COLO668 (cell line): ENCODE measurements at regions not wholly inside any gene's neighbourhood (a gene's known extent, or its start where the extent isn't known, plus 50 kb on each side); places are given as distances from the start of the nearest gene placed in this dataset.

ENCODE experiments used
- DNase-seq: peaks from one replicate; lab custom pipeline; 2025; ENCODE audit not compliant: unreplicated experiment; lab: John Stamatoyannopoulos, UW

DNA sequence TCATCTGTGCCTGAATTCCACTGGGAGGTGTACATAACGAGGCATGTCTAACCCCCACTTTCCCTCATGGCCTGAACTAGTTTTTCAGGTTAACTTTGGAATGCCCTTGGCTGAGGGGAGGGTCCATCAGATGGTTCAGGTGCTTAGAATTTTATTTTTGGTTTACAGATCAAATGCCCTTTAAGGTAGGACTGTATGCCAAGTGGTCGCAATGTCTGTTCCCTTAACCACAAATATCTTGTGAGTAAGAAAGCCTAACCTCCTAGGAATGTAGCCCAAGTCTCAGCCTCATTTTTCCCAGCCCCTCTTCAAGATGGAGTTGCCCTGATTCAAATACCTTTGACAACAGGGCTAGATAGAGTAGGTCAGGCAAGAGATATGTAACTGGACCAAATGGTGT lies 78.4 kb downstream of the RNASET2 start:
- DNase-seq, result no peak

DNA sequence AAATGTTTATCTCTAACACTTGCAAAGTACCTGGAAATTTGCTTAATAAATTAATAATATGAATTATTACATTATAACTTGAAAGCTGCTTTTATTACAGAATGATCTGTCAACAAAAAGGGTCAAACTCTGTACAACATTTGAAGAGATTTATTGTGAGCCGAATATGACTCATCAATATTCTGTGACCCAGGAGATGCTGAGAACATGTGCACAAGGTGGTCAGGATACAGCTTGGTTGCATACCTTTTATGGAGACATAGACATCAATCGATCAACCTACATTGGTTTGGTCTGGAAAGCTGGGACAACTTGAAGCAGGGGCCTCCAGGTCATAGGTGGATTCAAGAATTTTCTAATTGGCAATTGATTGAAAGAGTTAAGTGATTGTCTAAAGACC lies 79.0 kb downstream of the RNASET2 start:
- DNase-seq, result no peak

DNA sequence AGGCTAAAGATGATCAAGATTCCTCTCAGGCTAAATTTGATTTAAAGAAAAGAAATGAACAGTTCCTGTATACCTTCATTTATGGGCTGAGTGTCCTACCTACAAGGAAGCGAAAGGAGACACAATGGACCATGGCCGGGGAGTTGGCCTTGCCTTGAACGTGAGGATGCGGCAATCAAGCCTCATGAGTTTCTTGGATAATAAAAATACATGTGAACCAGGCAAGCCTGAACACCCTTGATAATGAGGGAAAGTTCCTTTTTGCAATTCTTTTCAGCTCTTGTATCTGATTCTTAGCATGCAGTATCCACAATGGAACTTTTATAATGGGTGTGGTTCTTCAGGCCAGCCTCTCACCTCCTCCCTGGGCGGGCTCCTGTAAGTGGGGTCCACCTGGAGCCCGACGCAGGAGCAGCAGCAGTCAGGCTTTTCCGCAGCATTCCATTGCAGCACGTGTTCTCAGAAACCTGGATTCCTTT lies 83.8 kb downstream of the RNASET2 start:
- DNase-seq, result no peak

DNA sequence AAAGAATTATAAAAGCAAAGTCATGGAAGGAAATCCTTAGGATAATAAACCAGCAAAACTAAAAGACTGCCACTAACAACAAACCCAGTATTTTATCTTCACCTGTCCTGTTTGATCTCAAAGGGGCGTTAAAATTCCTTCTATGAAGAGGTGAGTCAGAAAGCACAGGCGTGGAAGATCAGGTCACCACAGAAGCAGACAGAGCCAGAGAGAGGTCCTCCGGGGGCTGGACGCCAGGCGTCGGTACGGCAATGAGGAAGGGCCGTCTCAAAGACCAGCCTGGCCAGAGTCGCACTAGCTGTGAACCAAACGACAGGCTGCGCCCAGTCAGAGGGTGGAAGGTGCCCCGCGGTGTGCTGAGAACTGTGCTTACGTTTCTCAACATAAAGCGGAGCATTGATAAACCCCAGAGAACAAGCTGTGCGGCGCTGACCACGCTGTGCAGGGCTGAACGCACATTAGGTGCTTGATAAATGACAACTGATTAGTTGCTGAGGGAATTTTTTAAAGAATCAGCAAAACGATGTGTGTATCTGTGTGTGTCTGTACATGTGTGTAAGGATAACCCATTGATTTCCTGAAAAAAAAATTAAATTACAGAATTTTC lies 85.6 kb downstream of the RNASET2 start:
- DNase-seq, result no peak

DNA sequence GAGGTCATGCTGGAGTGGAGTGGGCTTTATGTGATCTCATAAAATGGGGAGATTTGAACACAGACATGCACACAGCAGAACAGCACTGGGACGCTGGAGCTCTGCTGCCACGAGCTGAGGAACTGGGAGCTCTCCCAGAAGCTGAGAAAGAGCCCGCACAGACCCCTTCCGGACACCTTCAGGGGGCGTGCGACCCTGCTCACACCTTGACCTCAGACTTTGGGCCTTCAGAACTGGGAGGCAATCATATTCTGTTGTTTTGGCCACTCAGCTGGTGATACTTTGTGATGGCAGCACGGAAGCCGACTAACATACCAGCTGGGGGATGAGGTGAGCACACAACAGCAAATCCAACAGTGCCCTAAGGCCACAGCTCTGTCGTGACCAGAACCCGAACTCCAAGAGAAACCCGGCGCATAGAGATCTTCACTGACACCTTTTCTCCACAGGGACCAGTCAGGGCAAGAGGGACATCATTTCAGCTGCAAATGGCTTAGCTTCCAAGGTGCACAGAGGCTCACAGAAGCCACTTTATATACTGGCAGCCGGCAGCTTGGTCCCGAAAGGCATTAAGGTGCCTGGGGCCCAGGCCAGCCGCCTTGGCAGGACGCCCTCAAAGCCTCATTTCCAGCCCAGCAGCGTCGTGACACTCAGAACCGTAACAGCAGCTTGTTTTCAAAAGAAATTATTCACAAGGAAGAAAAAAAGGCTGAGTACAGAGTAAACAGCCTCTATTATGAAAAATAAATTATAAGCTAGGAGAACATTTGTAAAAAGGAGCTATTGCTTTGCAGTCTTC lies 89.3 kb downstream of the RNASET2 start:
- no peak for DNase-seq

DNA sequence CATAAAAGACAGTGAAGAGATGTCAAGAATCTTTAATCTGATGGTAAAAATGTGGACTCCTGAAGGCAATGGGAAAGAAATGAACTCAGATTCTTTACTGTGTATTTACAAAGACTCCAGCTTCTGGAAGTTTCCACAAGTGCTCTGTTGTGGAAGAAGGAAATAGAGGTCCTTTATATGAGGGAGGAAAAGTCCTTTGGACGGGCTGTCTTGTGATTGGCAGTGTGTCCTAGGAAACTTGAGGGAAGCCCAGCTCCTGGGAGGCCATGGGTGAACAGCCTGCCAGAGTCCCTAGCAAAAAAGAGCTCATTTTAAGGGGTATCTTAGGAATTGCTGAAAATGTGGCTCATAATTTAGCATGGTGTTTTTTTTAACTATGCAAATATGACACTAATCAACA lies 92.0 kb downstream of the RNASET2 start:
- no peak for DNase-seq

DNA sequence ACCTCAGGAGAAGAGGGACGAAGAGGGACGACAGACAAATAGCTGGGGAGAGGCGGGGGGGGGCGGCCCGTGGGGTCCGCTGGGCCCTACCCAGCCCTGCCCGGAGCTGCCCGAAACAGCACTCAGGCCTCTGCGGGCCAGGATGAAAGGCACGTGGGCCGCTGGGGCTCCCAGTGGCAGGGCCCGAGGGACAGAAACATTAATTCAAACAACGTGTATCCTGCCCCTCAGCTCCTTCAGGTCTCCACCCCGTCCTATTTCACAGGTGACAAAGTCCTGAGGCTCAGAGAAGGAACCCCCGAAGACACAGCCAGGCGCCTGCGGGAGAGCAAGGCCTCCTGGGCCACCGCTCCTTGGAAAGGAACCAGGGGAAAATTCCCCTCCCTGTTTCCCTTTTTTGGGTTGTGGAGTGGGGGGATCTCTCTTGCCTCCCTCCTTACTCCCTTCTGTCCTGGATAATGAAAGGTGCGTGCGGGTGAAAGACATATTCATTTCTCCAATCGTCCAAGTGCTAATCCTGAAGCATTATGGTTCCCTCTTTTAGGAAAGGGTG lies 93.3 kb downstream of the RNASET2 start:
- no peak for DNase-seq

DNA sequence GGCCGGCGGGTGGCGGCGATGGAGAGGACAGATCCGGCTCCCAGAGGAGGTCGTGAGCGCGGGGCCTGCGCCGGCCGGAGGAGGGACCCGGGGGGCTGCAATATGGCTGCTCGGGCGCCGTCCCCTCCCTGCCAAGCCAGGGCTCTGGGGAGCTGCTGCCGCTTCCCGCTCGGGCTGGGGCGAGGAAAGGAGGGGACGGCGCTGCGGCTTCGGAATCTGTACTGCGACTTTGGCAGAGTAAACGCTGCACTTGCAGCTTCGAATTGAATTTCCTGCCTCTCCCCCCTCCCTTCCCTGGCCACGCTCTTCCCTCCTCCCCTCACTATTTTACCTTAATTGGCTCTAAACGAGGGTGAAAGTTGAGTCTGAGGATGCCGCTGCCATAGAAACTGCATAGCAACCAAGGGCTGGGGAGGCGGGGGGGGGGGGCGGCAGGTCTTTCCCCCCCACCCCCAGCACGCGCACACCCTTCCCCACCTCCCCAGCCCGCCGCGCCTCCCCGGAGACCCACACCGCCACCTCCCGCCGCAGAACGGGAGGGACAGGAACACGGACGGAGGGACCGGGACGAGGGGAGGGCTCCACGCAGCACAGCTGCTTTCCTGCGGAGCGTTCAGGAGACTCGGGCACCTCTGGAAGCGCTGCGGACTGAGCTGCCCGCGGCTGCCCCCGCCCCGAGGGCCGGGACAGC lies 93.9 kb downstream of the RNASET2 start:
- peak; percentile 49 for DNase-seq

DNA sequence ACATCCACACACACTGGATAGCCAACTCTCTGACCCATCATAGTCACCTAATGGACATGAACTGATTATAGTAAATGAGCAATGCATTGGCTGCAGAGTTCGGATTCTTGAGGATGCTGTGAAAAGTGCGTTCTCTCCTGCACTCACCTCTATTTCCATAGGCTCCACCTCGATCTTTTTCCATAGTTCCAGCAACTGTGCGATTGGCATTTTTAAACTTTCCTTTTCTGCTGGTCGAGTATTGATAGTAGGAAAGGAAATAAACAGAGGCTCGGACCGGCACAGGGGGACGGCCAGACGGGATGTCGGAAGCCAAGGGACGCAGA lies 94.4 kb downstream of the RNASET2 start:
- DNase-seq, result no peak

DNA sequence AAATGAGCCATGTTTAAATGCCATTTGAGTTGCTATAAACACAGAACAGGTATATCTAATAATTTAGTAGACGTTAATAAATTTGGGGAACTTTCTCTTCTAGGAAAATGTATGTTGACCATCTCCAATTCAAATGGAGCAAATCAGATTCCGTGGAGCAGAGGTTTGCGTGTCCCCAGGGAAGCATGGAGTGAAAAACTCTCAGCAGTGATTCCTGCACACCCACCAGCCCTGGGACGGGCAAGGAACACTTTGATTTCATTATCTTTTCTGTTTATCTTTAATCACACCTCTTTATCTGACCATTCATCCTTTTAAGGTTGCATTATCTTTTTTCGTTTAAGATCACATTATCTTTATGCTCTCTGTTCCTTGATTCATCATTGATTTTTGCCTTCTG lies 95.0 kb downstream of the RNASET2 start:
- DNase-seq, result no peak

DNA sequence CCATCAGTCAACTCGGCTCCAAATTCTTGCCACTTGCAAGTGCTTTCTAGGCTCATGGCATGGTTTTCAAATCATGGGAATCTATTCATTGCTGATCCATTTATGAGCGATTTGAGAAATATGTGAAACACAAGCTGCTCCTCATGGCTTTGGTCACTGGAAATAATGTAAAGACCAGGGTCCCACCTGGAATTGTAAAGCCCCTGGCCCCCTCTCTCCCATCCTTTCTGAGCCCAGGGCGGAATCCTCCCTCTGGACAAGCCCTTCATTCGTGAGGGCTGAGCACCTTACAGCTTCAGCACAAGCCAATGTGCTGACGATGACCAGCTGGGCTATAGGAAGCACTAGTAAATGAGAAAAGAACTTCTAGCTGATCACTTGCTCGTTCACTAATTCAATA lies 96.0 kb downstream of the RNASET2 start:
- DNase-seq, result no peak

DNA sequence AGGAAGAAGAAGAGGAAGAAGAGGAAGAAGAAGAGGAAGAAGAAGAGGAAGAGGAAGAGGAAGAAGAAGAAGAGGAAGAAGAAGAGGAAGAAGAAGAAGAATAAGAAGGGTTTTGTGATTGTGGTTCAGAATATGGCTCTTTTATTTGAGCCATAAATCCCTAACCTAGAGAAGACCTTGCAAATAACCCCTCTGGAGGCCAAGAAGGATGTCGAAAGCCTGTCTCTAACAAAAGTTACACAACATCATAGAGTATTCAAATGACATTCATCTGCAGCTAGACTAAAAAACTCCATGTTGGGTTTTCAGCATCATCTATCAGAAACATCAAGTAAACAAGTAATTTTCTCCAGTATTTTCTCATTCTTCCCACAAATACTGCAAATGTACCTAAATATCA lies 100.9 kb downstream of the RNASET2 start:
- DNase-seq, result no peak

DNA sequence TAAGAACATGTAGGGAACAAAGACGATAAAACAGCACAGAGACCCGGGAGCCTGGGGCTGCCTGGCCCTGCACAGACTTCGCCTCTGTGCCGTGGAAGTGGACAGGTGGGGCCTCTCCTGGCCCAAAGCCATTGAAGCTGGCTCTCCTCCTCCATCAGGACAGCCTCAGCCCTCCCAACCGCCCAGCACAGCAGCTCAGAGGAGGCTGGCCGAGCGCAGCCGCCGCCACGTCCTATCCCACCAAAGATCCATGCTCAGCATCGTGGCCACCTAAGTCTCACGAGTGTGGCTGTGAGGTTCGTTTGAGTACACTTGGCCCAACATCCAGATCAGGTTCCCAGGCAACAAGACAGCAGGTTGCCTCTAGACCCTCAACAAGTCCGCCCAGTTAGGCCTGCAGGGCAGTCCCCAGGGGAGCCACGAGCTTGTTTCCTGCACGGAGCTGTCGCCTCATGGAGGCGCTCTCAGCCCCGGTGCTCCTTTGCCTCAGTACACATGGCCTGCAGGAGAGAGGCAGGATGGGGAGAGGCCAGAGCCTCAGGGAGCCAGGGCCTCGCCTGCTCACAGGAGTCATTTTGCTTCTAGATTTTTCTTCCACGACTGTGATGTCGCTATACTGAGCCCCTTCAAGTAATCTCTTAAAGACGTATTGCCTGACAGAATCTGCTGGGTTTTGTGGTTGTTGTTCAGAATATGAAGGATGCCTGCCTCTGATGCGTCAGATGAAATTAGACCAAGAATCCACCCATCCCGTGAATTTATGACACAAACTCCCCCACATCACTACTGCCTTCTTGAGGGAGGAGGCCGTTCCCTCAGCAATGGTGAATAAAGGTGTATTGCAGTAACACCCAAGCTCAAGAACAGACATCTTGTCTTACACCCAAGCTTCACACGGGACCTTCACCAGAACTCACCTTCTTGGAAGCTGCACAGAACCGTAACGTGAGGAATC lies 102.7 kb downstream of the RNASET2 start:
- no peak for DNase-seq

DNA sequence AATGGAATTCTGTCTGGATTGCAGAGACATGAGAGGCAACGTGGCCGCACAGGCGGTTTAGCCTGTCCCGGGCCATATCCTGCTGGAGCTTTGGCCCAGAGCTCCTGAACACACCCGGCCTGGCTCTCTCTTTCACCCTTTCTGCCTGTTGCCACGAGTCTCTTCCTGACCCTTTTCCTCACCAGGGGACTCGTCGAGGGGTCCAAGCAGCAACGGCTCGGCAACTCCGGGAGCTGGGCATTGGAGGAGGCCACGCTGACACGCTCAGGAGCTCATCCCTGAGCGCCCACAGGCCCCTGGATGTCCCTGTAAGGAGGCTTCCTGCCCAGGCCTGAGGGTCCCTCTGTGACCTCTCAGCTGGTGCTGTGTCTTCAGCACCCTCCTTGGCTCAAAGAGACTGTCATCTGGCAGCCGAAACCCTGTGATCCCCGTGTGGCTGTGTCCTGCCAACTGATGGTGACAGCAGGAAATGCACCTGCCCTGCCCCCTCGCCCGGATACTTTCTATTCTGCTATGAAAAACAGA lies 103.8 kb downstream of the RNASET2 start:
- DNase-seq, result no peak

DNA sequence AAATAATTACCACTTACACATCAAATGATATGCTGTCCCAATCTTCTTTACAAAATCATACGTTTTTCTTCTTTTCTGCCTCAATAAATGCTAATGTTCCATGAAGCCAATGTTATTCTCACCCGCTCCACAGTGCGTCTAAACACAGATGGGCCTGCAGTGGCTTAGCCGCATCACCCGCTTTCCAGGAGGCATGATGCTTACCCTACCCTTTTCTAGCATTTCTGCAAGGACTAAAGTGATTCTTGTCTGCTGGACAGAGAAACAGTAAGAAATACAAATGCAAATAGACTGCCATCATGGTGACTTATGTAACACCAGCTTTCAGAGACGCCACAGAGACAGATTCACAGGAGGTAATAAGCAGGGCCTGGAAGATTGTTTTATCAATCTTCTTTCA lies 104.4 kb downstream of the RNASET2 start:
- no peak for DNase-seq

DNA sequence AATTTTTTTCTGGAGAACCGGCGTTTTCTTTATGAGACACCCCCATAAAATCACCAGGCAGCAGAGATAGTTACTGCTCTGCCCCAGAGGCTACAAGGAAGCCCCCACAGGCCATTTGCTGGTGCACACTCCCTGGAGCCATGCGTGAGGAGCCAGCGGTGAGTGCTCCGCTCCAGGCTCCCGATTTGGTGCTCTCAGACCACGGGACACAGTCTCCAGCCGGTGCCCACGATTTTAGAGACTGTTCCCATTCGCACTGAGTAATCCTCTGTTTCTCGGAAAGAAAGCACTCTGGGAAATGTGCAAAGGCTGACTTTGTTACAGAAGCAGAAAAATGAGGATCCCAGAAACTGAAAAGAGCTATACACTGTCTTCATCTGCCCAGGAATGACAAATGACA lies 104.9 kb downstream of the RNASET2 start:
- DNase-seq, result no peak

DNA sequence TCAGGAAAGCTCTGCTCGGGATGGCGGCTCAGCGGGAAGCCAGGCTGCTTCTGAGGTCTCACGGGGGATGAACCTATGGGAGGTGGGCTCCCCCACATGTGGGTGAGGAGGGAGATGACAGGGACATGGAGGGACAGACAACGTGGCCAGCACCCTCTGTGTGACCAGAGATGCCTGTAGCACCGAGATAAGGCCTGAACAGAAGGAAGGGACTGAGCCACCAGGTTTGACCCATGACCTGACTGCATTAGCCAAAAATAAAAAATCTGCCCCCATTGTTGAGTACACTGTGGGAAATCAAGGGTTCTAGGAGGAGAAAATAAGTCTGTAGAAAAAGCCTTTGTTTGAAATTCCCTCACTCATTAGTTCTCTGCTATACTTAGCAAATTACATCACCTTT lies 105.7 kb downstream of the RNASET2 start:
- DNase-seq, result no peak

DNA sequence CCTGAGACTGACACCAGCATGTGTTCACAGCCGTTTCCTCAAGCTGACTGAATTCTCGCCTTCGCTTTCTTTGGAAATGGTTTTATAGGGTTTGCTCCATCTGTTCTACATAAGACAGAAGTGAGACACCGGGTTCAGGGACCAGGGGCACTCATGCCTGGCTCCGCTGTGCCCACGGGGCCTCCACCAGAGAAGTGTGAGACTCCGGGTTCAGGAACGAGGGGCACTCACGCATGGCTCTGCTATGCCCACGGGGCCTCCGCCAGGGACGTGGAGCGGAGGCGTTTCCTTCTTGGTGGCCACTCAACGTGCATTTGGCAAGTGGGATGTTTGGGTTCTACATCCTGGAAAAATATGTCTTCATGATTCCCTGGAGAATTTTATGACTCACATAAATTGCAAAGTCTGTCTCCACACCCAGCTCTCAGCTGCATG lies 106.6 kb downstream of the RNASET2 start:
- DNase-seq, result no peak

DNA sequence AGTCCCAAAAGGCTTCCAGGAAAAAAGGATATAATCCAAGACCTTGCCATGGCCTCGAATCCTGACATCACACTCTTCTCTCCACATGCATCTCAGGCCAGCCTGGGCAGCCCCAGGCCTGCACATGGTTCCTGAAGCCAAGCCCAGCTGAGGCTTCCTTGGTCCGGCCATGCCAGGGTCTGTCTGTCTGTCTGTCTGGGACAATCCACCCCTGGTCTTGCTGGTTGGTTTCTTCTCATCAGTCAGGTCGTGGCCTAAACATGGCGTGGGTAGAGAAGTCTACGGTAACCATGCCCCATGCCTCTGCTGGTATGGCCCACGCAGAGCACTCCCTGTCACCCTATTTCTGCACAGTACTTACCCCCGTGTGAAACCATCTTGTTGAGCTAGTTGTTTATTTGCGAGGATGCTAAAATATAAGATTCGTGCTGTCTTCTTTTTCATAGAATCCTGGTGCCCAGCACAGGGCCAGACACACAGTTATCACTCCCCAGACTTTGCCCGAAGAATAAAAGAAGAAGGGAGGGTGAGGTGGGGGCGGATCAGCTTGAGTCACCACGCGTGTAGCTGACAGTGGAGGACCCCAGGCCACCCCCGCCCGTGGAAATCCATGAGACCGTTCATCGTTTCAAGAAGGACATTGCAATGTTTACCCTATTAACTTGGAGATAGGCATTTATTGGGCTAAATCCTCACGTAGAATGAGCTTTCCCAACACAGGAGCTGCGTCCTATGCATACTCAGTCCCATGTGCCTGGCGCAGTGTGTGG lies 107.2 kb downstream of the RNASET2 start:
- DNase-seq, result no peak
